ENCODE measurements at regions not wholly inside any gene's neighbourhood (a gene's known extent, or its start where the extent isn't known, plus 50 kb on each side); places are given as distances from the start of the nearest gene placed in this dataset.

- no peaks in the 10 kb centered on the region for H3K4me1 ChIP-seq (ENCODE audit: control insufficient read depth in 2 of 2, insufficient read depth in 2 of 2, low read length in 2 of 2)
- H3K27me3 ChIP-seq (replicated peaks in 1 of 4; ENCODE audit: control extremely low read depth in 1 of 4, control insufficient read depth in 3 of 4, insufficient read depth in 4 of 4, low read length in 3 of 4), result peaks cover 0 to 5% (median 0%) of the 10 kb centered on the region in 4 experiments
- peaks cover 9% of the 10 kb centered on the region for H3K27me3 Mint-ChIP-seq
- no peak overlapping the region for H2AFZ ChIP-seq (ENCODE audit: insufficient read depth, low read depth, low read length, poor library complexity, severe bottlenecking)
- no peaks in the 10 kb centered on the region for H3K36me3 ChIP-seq (replicated peaks in 1 of 2; ENCODE audit: control extremely low read depth in 1 of 2, control insufficient read depth in 1 of 2, extremely low read depth in 1 of 2, insufficient read depth in 2 of 2, low read length in 1 of 2)
- no peak overlapping the region for H3K4me3 Mint-ChIP-seq
- no peak for ATAC-seq (ENCODE audit: low read depth)
- whole genome bisulfite sequencing (ENCODE audit: insufficient coverage), result 93% methylated on average over 3 of the region's 3 CpGs
- no peak overlapping the region for H3K9ac ChIP-seq (ENCODE audit: low read length)
- no peaks in the 10 kb centered on the region for H3K4me1 Mint-ChIP-seq
- no peaks in the 10 kb centered on the region for H3K9me3 ChIP-seq (ENCODE audit: control extremely low read depth in 1 of 3, control insufficient read depth in 2 of 3, insufficient read depth in 1 of 3, low read length in 2 of 3)
- H3K4me2 ChIP-seq (replicated peaks; ENCODE audit: low read depth, low read length, poor library complexity, severe bottlenecking), result no peak overlapping the region
- ChIA-PET POLR2A (interaction anchor here (0.5 kb wide), 1 partner anchor 559 kb away, joined by 3 read pairs; no protein-coding TSS in a partner anchor), CTCF (no interaction called here)
- DNase-seq, result no peak
- H3K79me2 ChIP-seq (ENCODE audit: control insufficient read depth, insufficient read depth, low read length), result no peaks in the 10 kb centered on the region
- no peak overlapping the region for H3K27ac Mint-ChIP-seq
- H4K20me1 ChIP-seq (ENCODE audit: control insufficient read depth, insufficient read depth, low read length, poor library complexity, severe bottlenecking), result no peaks in the 10 kb centered on the region
- no peak overlapping the region for H3K4me3 ChIP-seq (ENCODE audit: control extremely low read depth in 1 of 5, extremely low read depth in 1 of 5, insufficient read depth in 1 of 5, low read depth in 2 of 5, low read length in 4 of 5)
- intact Hi-C loops (cut with micrococcal nuclease), result no loop called here
- no peak overlapping the region for H3K27ac ChIP-seq (ENCODE audit: low read length in 2 of 2)
- no peaks in the 10 kb centered on the region for H3K9me3 Mint-ChIP-seq (ENCODE audit: insufficient read depth)
- TF ChIP-seq, protein P1, sequence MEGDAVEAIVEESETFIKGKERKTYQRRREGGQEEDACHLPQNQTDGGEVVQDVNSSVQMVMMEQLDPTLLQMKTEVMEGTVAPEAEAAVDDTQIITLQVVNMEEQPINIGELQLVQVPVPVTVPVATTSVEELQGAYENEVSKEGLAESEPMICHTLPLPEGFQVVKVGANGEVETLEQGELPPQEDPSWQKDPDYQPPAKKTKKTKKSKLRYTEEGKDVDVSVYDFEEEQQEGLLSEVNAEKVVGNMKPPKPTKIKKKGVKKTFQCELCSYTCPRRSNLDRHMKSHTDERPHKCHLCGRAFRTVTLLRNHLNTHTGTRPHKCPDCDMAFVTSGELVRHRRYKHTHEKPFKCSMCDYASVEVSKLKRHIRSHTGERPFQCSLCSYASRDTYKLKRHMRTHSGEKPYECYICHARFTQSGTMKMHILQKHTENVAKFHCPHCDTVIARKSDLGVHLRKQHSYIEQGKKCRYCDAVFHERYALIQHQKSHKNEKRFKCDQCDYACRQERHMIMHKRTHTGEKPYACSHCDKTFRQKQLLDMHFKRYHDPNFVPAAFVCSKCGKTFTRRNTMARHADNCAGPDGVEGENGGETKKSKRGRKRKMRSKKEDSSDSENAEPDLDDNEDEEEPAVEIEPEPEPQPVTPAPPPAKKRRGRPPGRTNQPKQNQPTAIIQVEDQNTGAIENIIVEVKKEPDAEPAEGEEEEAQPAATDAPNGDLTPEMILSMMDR (IDR thresholded peaks at IDR 0.05), result no peak
- TF ChIP-seq EZH2 (IDR thresholded peaks at IDR 0.05; ENCODE audit: borderline replicate concordance, insufficient read depth, low read depth, low read length, poor library complexity, severe bottlenecking), result no peak
Observed at GRCh38 chr6:88263591-88263990, 97.4 kb upstream of the CNR1 start.

DNA sequence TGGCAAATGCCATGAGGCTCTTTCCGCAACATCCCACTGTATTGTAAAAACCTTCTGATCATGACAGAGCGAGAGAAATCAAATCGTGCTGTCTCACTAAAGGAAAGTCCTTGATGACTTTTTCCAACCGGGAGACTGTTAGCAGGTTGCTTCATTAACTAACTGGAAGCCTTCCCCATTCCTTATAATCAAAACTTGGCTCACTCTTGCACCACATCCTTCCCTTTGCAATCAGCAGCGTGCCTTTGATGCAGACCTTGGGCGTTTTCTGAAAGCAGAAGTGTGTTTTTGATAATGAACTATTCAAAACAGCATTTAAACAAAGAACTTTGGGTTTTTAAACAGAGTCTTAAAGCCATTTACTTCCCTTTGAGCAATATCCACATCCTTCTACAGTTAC lies 96.2 kb upstream of the CNR1 start:
- WGBS (ENCODE audit: insufficient coverage), result 52% methylated on average over 4 of the region's 6 CpGs
- ChIA-PET CTCF (no interaction called here), POLR2A (no interaction called here)
- Histone ChIP-seq H4K20me1 (ENCODE audit: control insufficient read depth, insufficient read depth, low read length, poor library complexity, severe bottlenecking) (no peaks in the 10 kb centered on the region), H3K4me3 (ENCODE audit: control extremely low read depth in 1 of 5, extremely low read depth in 1 of 5, insufficient read depth in 1 of 5, low read depth in 2 of 5, low read length in 4 of 5) (no peak overlapping the region), H3K4me1 (ENCODE audit: control insufficient read depth in 2 of 2, insufficient read depth in 2 of 2, low read length in 2 of 2) (no peaks in the 10 kb centered on the region), H3K36me3 (replicated peaks in 1 of 2; ENCODE audit: control extremely low read depth in 1 of 2, control insufficient read depth in 1 of 2, extremely low read depth in 1 of 2, insufficient read depth in 2 of 2, low read length in 1 of 2) (no peaks in the 10 kb centered on the region), H3K27ac (ENCODE audit: low read length in 2 of 2) (no peak overlapping the region), H2AFZ (ENCODE audit: insufficient read depth, low read depth, low read length, poor library complexity, severe bottlenecking) (no peak overlapping the region), H3K9ac (ENCODE audit: low read length) (no peak overlapping the region), H3K27me3 (replicated peaks in 1 of 4; ENCODE audit: control extremely low read depth in 1 of 4, control insufficient read depth in 3 of 4, insufficient read depth in 4 of 4, low read length in 3 of 4) (no peaks in the 10 kb centered on the region), H3K9me3 (ENCODE audit: control extremely low read depth in 1 of 3, control insufficient read depth in 2 of 3, insufficient read depth in 1 of 3, low read length in 2 of 3) (no peaks in the 10 kb centered on the region), H3K4me2 (replicated peaks; ENCODE audit: low read depth, low read length, poor library complexity, severe bottlenecking) (no peak overlapping the region), H3K79me2 (ENCODE audit: control insufficient read depth, insufficient read depth, low read length) (no peaks in the 10 kb centered on the region)
- ATAC-seq (ENCODE audit: low read depth) (no peak), DNase-seq (no peak)
- TF ChIP-seq, protein P1 (IDR thresholded peaks at IDR 0.05), result no peak
- TF ChIP-seq EZH2 (IDR thresholded peaks at IDR 0.05; ENCODE audit: borderline replicate concordance, insufficient read depth, low read depth, low read length, poor library complexity, severe bottlenecking), result no peak
- Mint-ChIP-seq H3K4me3 (no peak overlapping the region), H3K27me3 (peaks cover 4% of the 10 kb centered on the region), H3K27ac (no peak overlapping the region), H3K4me1 (no peaks in the 10 kb centered on the region), H3K9me3 (ENCODE audit: insufficient read depth) (no peaks in the 10 kb centered on the region)
- intact Hi-C loops (cut with micrococcal nuclease), result no loop called here

Measured in B cell (primary cell).